ENCODE measurements at regions not wholly inside any gene's neighbourhood (a gene's known extent, or its start where the extent isn't known, plus 50 kb on each side); places are given as distances from the start of the nearest gene placed in this dataset.

DNA sequence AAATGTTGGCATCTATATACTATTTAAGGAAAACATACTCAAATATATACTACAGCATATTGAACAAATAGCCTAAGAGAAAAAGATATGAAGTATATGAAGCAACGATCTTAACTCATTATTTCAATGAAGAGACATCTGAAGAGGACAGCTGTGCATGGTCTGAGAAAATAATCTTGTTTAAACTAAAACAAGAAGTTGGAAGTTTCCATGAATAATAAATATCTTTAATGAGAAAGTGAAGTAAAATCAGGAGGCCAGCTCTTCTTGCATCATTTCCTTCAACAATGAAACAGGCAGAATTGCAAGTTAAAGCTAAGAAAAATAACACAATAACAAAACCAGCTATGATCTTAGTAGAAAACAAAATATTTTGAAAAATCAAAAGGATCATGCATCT lies 1265.4 kb upstream of the MAP3K7 start:
- Histone ChIP-seq H3K9me3 (ENCODE audit: control insufficient read depth, low read depth, low read length) (no peaks in the 10 kb centered on the region), H2AFZ (ENCODE audit: control insufficient read depth, low read length) (no peak overlapping the region), H3K79me2 (ENCODE audit: control insufficient read depth, insufficient read depth, low read length) (no peaks in the 10 kb centered on the region), H3K36me3 (ENCODE audit: control insufficient read depth in 2 of 2, extremely low read depth in 1 of 2, insufficient read depth in 2 of 2, low read length in 2 of 2) (no peaks in the 10 kb centered on the region), H3K4me2 (ENCODE audit: control insufficient read depth, extremely low read depth, insufficient read depth, low read depth, low read length) (no peak overlapping the region), H3K9ac (ENCODE audit: control insufficient read depth, extremely low read depth, insufficient read depth, low read length) (no peak overlapping the region), H3K4me1 (ENCODE audit: control insufficient read depth, extremely low read depth, insufficient read depth, low read length) (no peaks in the 10 kb centered on the region), H4K20me1 (ENCODE audit: control insufficient read depth, extremely low read depth, insufficient read depth, low read length) (no peaks in the 10 kb centered on the region), H3K4me3 (ENCODE audit: control insufficient read depth in 2 of 3, extremely low read depth in 1 of 3, insufficient read depth in 2 of 3, low read depth in 1 of 3, low read length in 3 of 3) (no peak overlapping the region), H3K27me3 (ENCODE audit: control insufficient read depth, extremely low read depth, insufficient read depth, low read length) (no peaks in the 10 kb centered on the region), H3K9me1 (ENCODE audit: control insufficient read depth, extremely low read depth, insufficient read depth, low read length) (no peaks in the 10 kb centered on the region), H3K27ac (ENCODE audit: control insufficient read depth, insufficient read depth, low read length) (no peak overlapping the region)
- FAIRE-seq (no peak), DNase-seq (ENCODE audit: low read depth, low spot score) (no peak)
- TF ChIP-seq EZH2 (IDR thresholded peaks at IDR 0.05; ENCODE audit: low read length) (no peak), CTCF (optimal IDR thresholded peaks at IDR 0.05 in 1 of 3, IDR thresholded peaks at IDR 0.05 in 1 of 3, conservative IDR thresholded peaks at IDR 0.05 in 1 of 3; ENCODE audit: extremely low read depth in 1 of 3, insufficient read depth in 2 of 3, low read length in 3 of 3) (no peak)
- dilution Hi-C loops (cut with MboI; ENCODE audit: extremely low pct_ligation_motif_present, low sequenced_read_pairs) = no loop called here

DNA sequence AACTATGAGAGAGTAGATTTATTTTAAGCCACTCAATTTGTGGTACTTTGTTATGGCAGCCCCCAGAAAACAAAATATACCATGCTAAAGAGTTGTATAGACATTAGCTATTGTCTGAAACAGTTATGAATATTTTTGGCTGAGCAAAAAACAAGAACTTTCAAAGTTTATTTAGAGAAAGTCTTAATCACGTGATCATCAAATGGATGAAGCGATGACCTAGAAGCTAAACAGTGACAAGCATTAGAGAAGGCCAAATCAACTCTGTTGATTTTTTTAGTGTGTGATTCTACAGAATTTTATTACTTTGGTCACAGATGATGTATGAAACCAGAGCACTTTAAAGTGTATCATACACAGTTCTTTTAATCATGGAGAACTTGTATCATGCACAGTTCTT lies 1247.9 kb upstream of the MAP3K7 start:
- H3K9me1 ChIP-seq (ENCODE audit: control insufficient read depth, extremely low read depth, insufficient read depth, low read length) = no peaks in the 10 kb centered on the region

GRCh38 chr6:91827151-91827550 lies 1240.3 kb upstream of the MAP3K7 start:
- H4K20me1 ChIP-seq (ENCODE audit: control insufficient read depth, extremely low read depth, insufficient read depth, low read length) = no peaks in the 10 kb centered on the region
- DNase-seq (ENCODE audit: low read depth, low spot score) = no peak
- no peaks in the 10 kb centered on the region for H3K36me3 ChIP-seq (ENCODE audit: control insufficient read depth in 2 of 2, extremely low read depth in 1 of 2, insufficient read depth in 2 of 2, low read length in 2 of 2)
- no peaks in the 10 kb centered on the region for H3K79me2 ChIP-seq (ENCODE audit: control insufficient read depth, insufficient read depth, low read length)
- H3K4me2 ChIP-seq (ENCODE audit: control insufficient read depth, extremely low read depth, insufficient read depth, low read depth, low read length) = no peak overlapping the region
- H3K9me3 ChIP-seq (ENCODE audit: control insufficient read depth, low read depth, low read length) = no peaks in the 10 kb centered on the region
- no peak overlapping the region for H3K9ac ChIP-seq (ENCODE audit: control insufficient read depth, extremely low read depth, insufficient read depth, low read length)
- TF ChIP-seq EZH2 (IDR thresholded peaks at IDR 0.05; ENCODE audit: low read length) = no peak
- TF ChIP-seq CTCF (optimal IDR thresholded peaks at IDR 0.05 in 1 of 3, IDR thresholded peaks at IDR 0.05 in 1 of 3, conservative IDR thresholded peaks at IDR 0.05 in 1 of 3; ENCODE audit: extremely low read depth in 1 of 3, insufficient read depth in 2 of 3, low read length in 3 of 3) = no peak
- no peaks in the 10 kb centered on the region for H3K9me1 ChIP-seq (ENCODE audit: control insufficient read depth, extremely low read depth, insufficient read depth, low read length)
- no peaks in the 10 kb centered on the region for H3K27me3 ChIP-seq (ENCODE audit: control insufficient read depth, extremely low read depth, insufficient read depth, low read length)
- H3K4me1 ChIP-seq (ENCODE audit: control insufficient read depth, extremely low read depth, insufficient read depth, low read length) = no peaks in the 10 kb centered on the region
- H2AFZ ChIP-seq (ENCODE audit: control insufficient read depth, low read length) = no peak overlapping the region
- FAIRE-seq = no peak
- H3K4me3 ChIP-seq (ENCODE audit: control insufficient read depth in 2 of 3, extremely low read depth in 1 of 3, insufficient read depth in 2 of 3, low read depth in 1 of 3, low read length in 3 of 3) = no peak overlapping the region
- dilution Hi-C loops (cut with MboI; ENCODE audit: extremely low pct_ligation_motif_present, low sequenced_read_pairs) = no loop called here
- no peak overlapping the region for H3K27ac ChIP-seq (ENCODE audit: control insufficient read depth, insufficient read depth, low read length)

More for the DNA sequence above, 1247.9 kb upstream of the MAP3K7 start:
- dilution Hi-C loops (cut with MboI; ENCODE audit: extremely low pct_ligation_motif_present, low sequenced_read_pairs) = no loop called here
- Histone ChIP-seq H3K27ac (ENCODE audit: control insufficient read depth, insufficient read depth, low read length) (no peak overlapping the region), H2AFZ (ENCODE audit: control insufficient read depth, low read length) (no peak overlapping the region), H3K9ac (ENCODE audit: control insufficient read depth, extremely low read depth, insufficient read depth, low read length) (no peak overlapping the region), H3K4me1 (ENCODE audit: control insufficient read depth, extremely low read depth, insufficient read depth, low read length) (no peaks in the 10 kb centered on the region), H3K9me3 (ENCODE audit: control insufficient read depth, low read depth, low read length) (no peaks in the 10 kb centered on the region), H3K4me3 (ENCODE audit: control insufficient read depth in 2 of 3, extremely low read depth in 1 of 3, insufficient read depth in 2 of 3, low read depth in 1 of 3, low read length in 3 of 3) (no peak overlapping the region), H3K27me3 (ENCODE audit: control insufficient read depth, extremely low read depth, insufficient read depth, low read length) (no peaks in the 10 kb centered on the region), H4K20me1 (ENCODE audit: control insufficient read depth, extremely low read depth, insufficient read depth, low read length) (no peaks in the 10 kb centered on the region), H3K79me2 (ENCODE audit: control insufficient read depth, insufficient read depth, low read length) (no peaks in the 10 kb centered on the region), H3K36me3 (ENCODE audit: control insufficient read depth in 2 of 2, extremely low read depth in 1 of 2, insufficient read depth in 2 of 2, low read length in 2 of 2) (no peaks in the 10 kb centered on the region), H3K4me2 (ENCODE audit: control insufficient read depth, extremely low read depth, insufficient read depth, low read depth, low read length) (no peak overlapping the region)
- FAIRE-seq (no peak), DNase-seq (ENCODE audit: low read depth, low spot score) (no peak)
- TF ChIP-seq EZH2 (IDR thresholded peaks at IDR 0.05; ENCODE audit: low read length) = no peak

All from keratinocyte (primary cell).